DND-41 (cell line): ENCODE measurements at regions not wholly inside any gene's neighbourhood (a gene's known extent, or its start where the extent isn't known, plus 50 kb on each side); places are given as distances from the start of the nearest gene placed in this dataset.

ENCODE experiments used
- EZH2 ChIP-seq: IDR thresholded peaks from 3 replicates; pipeline ENCODE4 v1.6.1; 2012; ENCODE audit warnings: borderline replicate concordance, low read depth, mild to moderate bottlenecking, moderate library complexity, low read length, inconsistent platforms; ENCODE audit not compliant: severe bottlenecking
- TF ChIP-seq, protein P1 (sequence below): IDR thresholded peaks from 2 replicates; pipeline ENCODE4 v1.5.1; 2012; ENCODE audit warnings: borderline replicate concordance, low read length, moderate library complexity, mild to moderate bottlenecking; ENCODE audit not compliant: poor library complexity, severe bottlenecking; ENCODE audit errors: extremely low read depth

DNA sequence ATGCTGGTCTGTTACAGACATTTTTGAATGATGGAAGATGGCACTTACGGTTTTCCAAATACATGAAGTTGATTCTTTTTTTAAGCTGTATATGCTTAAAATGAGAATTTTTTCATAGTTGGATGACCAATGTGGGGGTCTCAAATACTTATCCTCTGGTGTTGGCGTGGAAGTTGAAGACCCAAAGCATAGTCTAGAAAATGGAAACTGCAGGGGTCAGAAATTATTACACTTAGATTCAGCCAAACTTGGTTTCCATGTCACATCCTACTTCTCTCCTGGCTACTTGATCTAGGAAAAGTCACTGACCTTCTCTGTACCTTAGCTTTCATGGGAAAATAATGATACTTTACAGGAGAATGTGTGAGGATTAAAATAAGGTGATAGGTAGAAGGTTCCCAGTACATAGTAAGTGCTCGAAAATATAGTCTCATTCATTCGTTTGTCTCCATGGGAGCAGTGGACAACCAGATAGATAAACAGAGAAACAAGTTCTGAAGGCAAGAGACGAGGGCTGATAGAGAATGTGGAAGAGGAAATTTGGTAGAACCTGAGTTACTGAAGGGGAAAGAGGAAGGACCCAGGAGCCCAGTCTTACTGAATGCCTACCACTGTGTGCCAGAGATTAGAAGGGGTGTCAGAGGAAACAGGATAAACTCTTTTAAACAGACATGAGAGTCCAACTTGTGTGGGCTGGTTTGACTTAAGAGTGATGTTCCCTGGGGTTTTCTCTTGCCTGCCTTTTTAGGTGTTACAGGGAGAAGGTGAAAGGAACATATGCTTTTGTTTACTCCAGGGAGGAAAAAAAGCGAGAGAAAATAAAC is 560.3 kb upstream of the KLF4 start:
- TF ChIP-seq, protein P1, sequence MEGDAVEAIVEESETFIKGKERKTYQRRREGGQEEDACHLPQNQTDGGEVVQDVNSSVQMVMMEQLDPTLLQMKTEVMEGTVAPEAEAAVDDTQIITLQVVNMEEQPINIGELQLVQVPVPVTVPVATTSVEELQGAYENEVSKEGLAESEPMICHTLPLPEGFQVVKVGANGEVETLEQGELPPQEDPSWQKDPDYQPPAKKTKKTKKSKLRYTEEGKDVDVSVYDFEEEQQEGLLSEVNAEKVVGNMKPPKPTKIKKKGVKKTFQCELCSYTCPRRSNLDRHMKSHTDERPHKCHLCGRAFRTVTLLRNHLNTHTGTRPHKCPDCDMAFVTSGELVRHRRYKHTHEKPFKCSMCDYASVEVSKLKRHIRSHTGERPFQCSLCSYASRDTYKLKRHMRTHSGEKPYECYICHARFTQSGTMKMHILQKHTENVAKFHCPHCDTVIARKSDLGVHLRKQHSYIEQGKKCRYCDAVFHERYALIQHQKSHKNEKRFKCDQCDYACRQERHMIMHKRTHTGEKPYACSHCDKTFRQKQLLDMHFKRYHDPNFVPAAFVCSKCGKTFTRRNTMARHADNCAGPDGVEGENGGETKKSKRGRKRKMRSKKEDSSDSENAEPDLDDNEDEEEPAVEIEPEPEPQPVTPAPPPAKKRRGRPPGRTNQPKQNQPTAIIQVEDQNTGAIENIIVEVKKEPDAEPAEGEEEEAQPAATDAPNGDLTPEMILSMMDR = no peak
- TF ChIP-seq EZH2 = no peak
